HG02759 (cell line): ENCODE measurements at regions not wholly inside any gene's neighbourhood (a gene's known extent, or its start where the extent isn't known, plus 50 kb on each side); places are given as distances from the start of the nearest gene placed in this dataset.

Source experiments
- ATAC-seq: cut with Tn5 transposase; IDR thresholded peaks from one replicate; pipeline ENCODE4 v1.9.1; 2021; ENCODE audit warnings: mild to moderate bottlenecking, moderate library complexity; ENCODE audit not compliant: unreplicated experiment

DNA sequence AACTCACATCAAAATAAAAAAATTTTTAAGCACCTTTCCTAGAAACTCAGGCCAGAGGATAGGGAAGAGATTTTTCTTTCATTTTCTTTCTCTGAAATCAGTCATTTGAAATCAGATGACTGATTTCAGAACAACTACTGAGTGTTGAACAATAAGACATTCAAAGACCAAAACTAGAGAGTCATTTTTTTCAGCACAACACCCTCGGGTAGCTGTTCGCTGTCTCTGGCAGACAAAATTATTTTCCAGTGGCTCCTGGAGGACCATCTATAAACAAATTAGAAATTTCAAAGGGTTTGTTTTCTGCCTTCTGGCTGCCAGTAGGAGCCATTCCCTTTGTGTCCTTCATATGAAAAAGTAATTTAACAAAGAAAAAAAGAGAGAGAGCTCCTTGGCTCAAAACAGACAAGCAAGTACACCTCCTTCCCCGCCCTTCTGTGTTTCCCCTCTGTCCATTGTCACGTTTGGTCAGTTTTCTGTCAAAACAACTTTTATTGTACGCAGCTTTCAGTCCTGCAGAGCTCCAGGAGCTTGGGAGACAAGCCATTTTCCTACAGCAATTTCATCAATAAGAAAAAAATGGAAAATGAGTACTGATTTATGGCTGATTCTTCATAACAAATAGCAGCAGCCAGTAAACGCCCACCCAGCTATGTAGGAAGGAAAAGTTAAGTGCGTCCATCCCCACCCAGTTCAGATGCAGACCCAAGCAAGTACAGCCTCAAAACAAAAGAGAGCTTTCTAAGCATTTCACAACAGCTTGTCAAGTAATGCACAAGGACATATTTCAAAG, 405.2 kb downstream of the ZNF608 start:
- no peak for ATAC-seq

- ATAC-seq: no peak
Measured at GRCh38 chr5:124337996-124338395, 408.4 kb downstream of the ZNF608 start.

DNA sequence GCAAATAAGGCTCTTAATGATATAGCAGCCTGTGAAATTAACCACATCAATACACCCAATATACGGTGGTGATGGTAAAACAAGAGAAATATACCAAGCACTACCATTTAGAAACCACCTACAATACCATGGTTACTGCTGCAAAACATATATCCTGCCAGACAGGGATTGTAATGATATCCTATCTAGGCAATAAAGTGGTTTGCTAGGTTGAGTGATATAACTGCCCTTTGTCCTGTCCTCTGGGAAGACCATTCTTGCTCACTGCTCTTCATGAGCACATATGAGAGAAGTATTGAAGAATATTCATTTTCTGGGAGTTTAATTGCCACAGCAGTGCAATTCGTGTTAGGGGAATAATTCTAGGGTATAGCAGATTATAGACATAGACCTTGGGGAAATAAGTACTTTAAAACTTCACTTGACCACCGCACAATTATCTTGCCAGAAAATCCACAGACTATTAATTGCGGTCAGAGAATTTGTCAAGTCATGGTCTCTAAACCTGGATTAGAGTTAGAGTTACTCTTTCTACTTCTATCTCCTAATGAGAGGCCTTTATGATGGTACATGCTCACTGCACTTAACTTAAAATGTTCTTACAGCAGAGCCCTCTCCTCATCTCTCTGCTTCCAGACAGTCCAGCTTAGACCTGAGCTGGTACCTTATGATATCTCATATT, 413.0 kb downstream of the ZNF608 start:
- no peak for ATAC-seq

DNA sequence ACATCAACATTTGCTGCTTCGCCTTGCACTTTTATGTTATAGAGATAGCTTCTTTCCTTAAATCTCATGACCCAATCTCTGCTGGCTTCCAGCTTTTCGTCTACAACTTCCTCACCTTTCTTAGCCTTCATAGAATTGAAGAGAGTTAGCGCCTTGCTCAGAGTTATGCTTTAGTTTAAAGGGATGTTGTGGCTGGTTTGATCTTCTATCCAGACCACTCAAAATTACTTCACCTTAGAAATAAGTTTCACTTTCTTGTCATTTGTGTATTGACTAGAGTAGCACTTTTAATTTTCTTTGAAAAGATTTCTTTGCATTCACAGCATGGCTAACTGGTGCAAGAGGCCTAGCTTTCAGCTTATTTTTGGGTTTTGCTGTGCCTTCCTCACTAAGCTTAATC, 414.2 kb downstream of the ZNF608 start:
- ATAC-seq: no peak

- no peak for ATAC-seq
Measured at GRCh38 chr5:124330595-124331220, 415.7 kb downstream of the ZNF608 start.

- no peak for ATAC-seq
Measured at GRCh38 chr5:124328201-124328600, 418.2 kb downstream of the ZNF608 start.

DNA sequence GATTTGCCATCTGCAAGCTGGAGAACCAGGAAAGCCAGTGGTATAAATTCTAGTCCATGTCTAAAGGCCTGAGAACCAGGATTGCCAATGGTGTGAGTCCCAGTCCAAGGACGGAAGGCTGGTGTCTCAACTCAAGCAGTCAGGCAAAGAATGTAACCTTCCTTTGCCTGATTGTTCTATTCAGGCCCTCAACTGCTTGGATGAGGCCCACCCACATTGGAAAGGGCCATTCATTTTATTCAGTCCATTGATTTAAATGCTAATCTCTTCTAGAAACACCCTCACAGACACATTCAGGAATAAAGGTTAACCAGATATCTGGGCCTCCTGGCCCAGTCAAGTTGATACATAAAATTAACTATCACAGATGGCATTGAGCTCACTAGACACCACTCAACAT, 427.8 kb downstream of the ZNF608 start:
- no peak for ATAC-seq

DNA sequence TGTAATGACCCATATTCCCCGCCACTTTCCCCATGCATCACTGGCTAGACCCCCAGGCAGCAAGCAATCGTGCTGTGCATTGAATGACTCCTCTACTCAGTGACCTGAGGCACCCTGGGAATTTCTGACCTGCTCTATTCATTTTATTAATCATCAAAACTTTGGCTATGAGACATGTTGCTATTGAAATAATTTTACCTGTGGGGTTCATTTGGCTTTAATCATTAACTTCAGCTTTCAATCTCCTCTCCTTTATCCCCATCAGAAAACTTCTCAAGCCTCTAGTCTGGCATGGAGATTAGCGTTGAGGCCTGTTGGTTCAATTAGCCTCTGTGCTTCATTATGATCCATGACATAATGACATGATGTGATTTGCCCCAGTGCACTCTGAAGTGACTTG, 429.0 kb downstream of the ZNF608 start:
- ATAC-seq: no peak

GRCh38 chr5:124315741-124316415, 430.6 kb downstream of the ZNF608 start:
- no peak for ATAC-seq

GRCh38 chr5:124310453-124310852, 436.0 kb downstream of the ZNF608 start:
- ATAC-seq: no peak

GRCh38 chr5:124309241-124309980, 437.0 kb downstream of the ZNF608 start:
- ATAC-seq: no peak

GRCh38 chr5:124303366-124303765, 443.1 kb downstream of the ZNF608 start:
- ATAC-seq: no peak

GRCh38 chr5:124302533-124302932, 443.9 kb downstream of the ZNF608 start:
- no peak for ATAC-seq

GRCh38 chr5:124301850-124302249, 444.6 kb downstream of the ZNF608 start:
- ATAC-seq: no peak

DNA sequence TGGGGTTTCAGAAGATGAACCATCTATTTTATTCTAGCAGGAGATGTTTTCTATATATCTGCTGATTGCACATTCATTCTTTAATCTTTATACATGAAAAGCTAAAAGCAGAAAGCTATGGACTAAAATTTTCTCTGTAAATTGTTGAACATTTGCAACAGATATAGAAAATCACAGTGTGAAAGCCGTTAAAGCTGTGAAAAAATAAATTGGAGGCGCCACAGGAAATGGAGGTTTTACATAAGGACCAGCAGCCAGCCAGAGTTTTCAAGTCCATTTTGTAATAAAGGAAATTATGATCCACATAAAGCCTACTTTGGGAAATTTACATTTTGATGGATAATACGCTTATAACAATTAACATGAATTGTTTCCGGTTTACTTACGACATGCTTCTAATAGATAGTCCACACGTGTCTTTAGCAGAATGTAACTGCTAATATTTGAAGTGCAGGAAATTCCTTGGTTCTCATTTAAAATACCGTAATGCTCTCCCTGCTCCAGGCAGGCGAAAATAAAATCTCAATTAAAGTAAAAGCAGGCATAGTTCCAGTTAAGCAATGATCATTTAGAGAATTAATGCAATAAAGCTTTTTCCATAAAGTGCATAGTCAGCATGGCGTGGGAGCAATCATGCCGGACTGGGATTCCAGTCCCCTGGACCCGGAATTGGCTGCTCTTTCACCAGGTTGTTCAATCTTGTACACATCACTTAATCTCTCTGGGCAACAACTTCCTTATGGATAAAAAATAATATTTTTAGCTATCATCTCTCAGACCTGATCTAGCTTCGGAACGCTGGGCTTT, 445.4 kb downstream of the ZNF608 start:
- ATAC-seq: no peak

DNA sequence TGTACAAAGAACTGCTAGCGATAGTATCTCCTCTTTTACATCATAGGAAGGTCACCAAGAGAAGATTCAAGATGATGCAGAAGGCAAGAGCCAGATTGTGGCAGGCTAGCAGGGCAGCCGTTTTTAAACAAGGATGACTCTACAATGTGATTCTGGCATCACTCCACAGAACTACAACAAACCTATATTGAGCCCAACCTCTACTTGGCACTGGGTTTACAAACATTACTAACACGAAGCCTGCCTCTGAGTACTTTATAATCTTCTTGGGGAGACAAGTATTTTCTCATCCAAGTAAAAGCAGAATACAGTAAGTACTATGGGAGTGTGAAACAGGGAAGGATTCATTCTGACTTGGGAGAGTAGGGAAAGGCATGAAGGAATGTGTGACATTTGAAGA, 448.6 kb downstream of the ZNF608 start:
- ATAC-seq: no peak

DNA sequence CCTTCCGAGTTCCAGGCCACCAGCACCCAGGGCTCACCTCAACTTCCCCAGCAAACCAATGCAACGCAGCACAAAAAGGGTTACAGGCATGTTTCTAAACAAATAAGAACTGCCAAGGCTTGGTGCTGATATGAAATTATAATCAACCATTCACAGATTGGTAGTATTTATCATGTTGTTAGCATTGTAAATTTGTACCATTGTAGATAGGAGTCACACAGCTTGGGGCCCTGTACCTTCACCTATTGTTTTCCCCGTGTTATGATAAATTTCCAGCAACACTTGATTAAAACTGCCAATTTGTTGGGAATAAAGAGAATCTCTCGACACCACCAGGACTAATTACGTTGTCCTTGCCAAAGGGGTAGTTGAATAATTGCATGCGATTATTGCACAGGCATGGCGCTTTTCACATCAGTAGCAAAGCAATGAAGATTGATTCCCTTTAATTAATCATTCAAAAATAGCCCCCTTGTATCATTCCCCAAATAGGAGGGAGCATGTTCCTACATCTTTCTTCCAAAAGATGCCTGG, 454.1 kb downstream of the ZNF608 start:
- no peak for ATAC-seq

GRCh38 chr5:124289641-124290311, 456.7 kb downstream of the ZNF608 start:
- ATAC-seq: no peak

GRCh38 chr5:124289130-124289529, 457.3 kb downstream of the ZNF608 start:
- no peak for ATAC-seq
